ENCODE measurements at regions not wholly inside any gene's neighbourhood (a gene's known extent, or its start where the extent isn't known, plus 50 kb on each side); places are given as distances from the start of the nearest gene placed in this dataset.

- FAIRE-seq (no peak), DNase-seq (ENCODE audit: low spot score) (no peak), ATAC-seq (no peak)
- Histone ChIP-seq H3K9ac (ENCODE audit: insufficient read depth, low read depth, low read length) (no peak overlapping the region), H3K9me3 (ENCODE audit: low read length) (no peaks in the 10 kb centered on the region), H3K36me3 (replicated peaks in 1 of 2; ENCODE audit: control insufficient read depth in 1 of 2, insufficient read depth in 2 of 2, low read length in 2 of 2) (no peaks in the 10 kb centered on the region), H3K79me2 (ENCODE audit: insufficient read depth, low read length) (no peaks in the 10 kb centered on the region), H3K4me2 (ENCODE audit: low read depth, low read length) (no peak overlapping the region), H3K4me3 (replicated peaks in 1 of 3; ENCODE audit: insufficient read depth in 1 of 3, low read depth in 2 of 3, low read length in 3 of 3) (no peak overlapping the region), H2AFZ (ENCODE audit: low read length) (no peak overlapping the region), H4K20me1 (ENCODE audit: insufficient read depth, low read length) (no peaks in the 10 kb centered on the region), H3K27ac (ENCODE audit: extremely low read length, insufficient read depth, low read length) (no peak overlapping the region), H3K27me3 (ENCODE audit: control insufficient read depth in 1 of 2, insufficient read depth in 2 of 2, low read length in 2 of 2) (peaks cover 0 to 7% of the 10 kb centered on the region in 2 experiments; a peak in 1 of 5 replicates), H3K4me1 (ENCODE audit: insufficient read depth, low read length) (peaks cover 33% of the 10 kb centered on the region)
- in situ Hi-C loops (cut with HindIII; ENCODE audit: extremely low pct_ligation_motif_present, low pct_unique_long_range_greater_than_20kb) (no loop called here), intact Hi-C loops (cut with micrococcal nuclease; ENCODE audit: unreplicated experiment) (no loop called here)
- WGBS (ENCODE audit: low lambda C conversion rate): 2% methylated on average over 4 of the region's 4 CpGs
- ChIA-PET CTCF (ENCODE audit: low intra/inter-chr PET ratio, low total read pairs) (no interaction called here), POLR2A (no interaction called here)
- BruUV-seq (replicated peaks): no TSS peak
- peak; percentile 91 for TF ChIP-seq ATF7 (IDR thresholded peaks at IDR 0.05)
- no peak for TF ChIP-seq ATF7 (CRISPR knock-in tag; IDR thresholded peaks at IDR 0.05)
- TF ChIP-seq ZBTB42 (CRISPR knock-in tag; IDR thresholded peaks at IDR 0.05): no peak
- TF ChIP-seq, protein P1, sequence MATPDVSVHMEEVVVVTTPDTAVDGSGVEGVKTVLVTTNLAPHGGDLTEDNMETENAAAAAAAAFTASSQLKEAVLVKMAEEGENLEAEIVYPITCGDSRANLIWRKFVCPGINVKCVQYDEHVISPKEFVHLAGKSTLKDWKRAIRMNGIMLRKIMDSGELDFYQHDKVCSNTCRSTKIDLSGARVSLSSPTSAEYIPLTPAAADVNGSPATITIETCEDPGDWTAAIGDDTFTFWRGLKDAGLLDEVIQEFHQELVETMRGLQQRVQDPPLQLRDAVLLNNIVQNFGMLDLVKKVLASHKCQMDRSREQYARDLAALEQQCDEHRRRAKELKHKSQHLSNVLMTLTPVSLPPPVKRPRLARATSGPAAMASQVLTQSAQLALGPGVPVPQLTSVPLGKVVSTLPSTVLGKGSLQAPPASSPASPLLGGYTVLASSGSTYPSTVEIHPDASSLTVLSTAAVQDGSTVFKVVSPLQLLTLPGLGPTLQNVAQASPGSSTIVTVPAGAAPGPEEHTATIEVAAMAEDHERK (CRISPR knock-in tag; IDR thresholded peaks at IDR 0.05; ENCODE audit: low read depth): no peak
- TF ChIP-seq ZNF343 (CRISPR knock-in tag; IDR thresholded peaks at IDR 0.05): no peak
- TF ChIP-seq JUND (CRISPR knock-in tag; IDR thresholded peaks at IDR 0.05): no peak
These were observed 92.3 kb upstream of the ATP2B2 start for GRCh38 chr3:10597733-10598132.

DNA sequence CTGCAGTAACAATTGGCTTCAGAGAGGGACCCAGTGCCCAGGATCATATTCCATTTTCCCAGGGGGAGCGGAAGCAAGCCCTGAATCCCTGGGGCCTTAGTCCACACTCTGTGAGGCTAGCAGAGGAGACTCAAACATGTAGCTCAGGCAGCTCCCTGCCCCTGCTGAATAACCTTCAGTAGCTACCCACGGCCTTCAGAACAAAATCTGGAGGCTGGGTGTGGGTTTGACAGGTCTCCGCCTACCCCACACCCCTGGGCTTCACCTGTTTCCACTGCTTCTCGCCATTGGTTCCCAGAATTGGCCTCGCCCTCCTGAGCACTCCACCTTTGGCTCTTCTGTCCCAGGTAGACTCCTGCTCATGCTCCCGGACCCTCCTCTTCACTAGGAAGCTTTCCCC is 93.6 kb upstream of the ATP2B2 start:
- intact Hi-C loops (cut with micrococcal nuclease; ENCODE audit: unreplicated experiment): no loop called here
- Histone ChIP-seq H3K36me3 (replicated peaks in 1 of 2; ENCODE audit: control insufficient read depth in 1 of 2, insufficient read depth in 2 of 2, low read length in 2 of 2) (no peaks in the 10 kb centered on the region), H3K9me3 (ENCODE audit: low read length) (no peaks in the 10 kb centered on the region), H3K27me3 (ENCODE audit: control insufficient read depth in 1 of 2, insufficient read depth in 2 of 2, low read length in 2 of 2) (peaks cover 0 to 7% of the 10 kb centered on the region in 2 experiments; a peak in 1 of 5 replicates), H3K4me1 (ENCODE audit: insufficient read depth, low read length) (peaks cover 33% of the 10 kb centered on the region), H3K4me3 (replicated peaks in 1 of 3; ENCODE audit: insufficient read depth in 1 of 3, low read depth in 2 of 3, low read length in 3 of 3) (no peak overlapping the region), H3K4me2 (ENCODE audit: low read depth, low read length) (no peak overlapping the region), H4K20me1 (ENCODE audit: insufficient read depth, low read length) (no peaks in the 10 kb centered on the region), H3K27ac (ENCODE audit: extremely low read length, insufficient read depth, low read length) (no peak overlapping the region), H3K9ac (ENCODE audit: insufficient read depth, low read depth, low read length) (no peak overlapping the region), H2AFZ (ENCODE audit: low read length) (no peak overlapping the region), H3K79me2 (ENCODE audit: insufficient read depth, low read length) (no peaks in the 10 kb centered on the region)
- no peak for DNase-seq (ENCODE audit: low spot score)
- in situ Hi-C loops (cut with HindIII; ENCODE audit: extremely low pct_ligation_motif_present, low pct_unique_long_range_greater_than_20kb): no loop called here
- 39% methylated on average over 6 of the region's 6 CpGs for WGBS (ENCODE audit: low lambda C conversion rate)
- FAIRE-seq: no peak
- BruUV-seq (replicated peaks): no TSS peak
- ChIA-PET CTCF (ENCODE audit: low intra/inter-chr PET ratio, low total read pairs) (no interaction called here), POLR2A (no interaction called here)
- ATAC-seq: peak; percentile 33; the same call in 2 of the 3 replicates
- TF ChIP-seq ZSCAN5A (CRISPR knock-in tag; IDR thresholded peaks at IDR 0.05; ENCODE audit: borderline replicate concordance): no peak
- no peak for TF ChIP-seq ZNF619 (CRISPR knock-in tag; IDR thresholded peaks at IDR 0.05)
- no peak for TF ChIP-seq ZBTB4 (CRISPR knock-in tag; IDR thresholded peaks at IDR 0.05; ENCODE audit: borderline replicate concordance)
- no peak for TF ChIP-seq XBP1 (CRISPR knock-in tag; IDR thresholded peaks at IDR 0.05)
- TF ChIP-seq ELF1 (CRISPR knock-in tag; IDR thresholded peaks at IDR 0.05): no peak
- no peak for TF ChIP-seq ZNF460 (CRISPR knock-in tag; IDR thresholded peaks at IDR 0.05; ENCODE audit: borderline replicate concordance)
- TF ChIP-seq MZF1 (CRISPR knock-in tag; IDR thresholded peaks at IDR 0.05; ENCODE audit: borderline replicate concordance): no peak
- TF ChIP-seq NCOA5 (CRISPR knock-in tag; IDR thresholded peaks at IDR 0.05): no peak
- no peak for TF ChIP-seq RAD51 (IDR thresholded peaks at IDR 0.05; ENCODE audit: borderline replicate concordance)

All from HepG2 (cell line).